Heart left ventricle (tissue), 16 donors: ENCODE measurements at regions not wholly inside any gene's neighbourhood (a gene's known extent, or its start where the extent isn't known, plus 50 kb on each side); places are given as distances from the start of the nearest gene placed in this dataset.

Experiments used
- ATAC-seq, 4 donors: fragments of 200-7000 bp; cut with Tn5 transposase; one replicate each; pipeline ENCODE4 v1.9.1; 2020 to 2022; ENCODE audit warnings: moderate library complexity in 4 of 4, mild to moderate bottlenecking in 3 of 4, moderate number of reproducible peaks in 1 of 4
- DNase-seq, 5 donors: peaks; one replicate each; pipeline ENCODE4 v3.0.0-alpha.2; 2020
- H3K27ac ChIP-seq, 12 donors: fragments of 200-600 bp; sonication (generic) in 4 of 12; one replicate each; pipeline versions ENCODE4 v1.5.0 to v1.8.0; 2016 to 2022; ENCODE audit warnings: mild to moderate bottlenecking in 2 of 12
- H3K27me3 ChIP-seq, 9 donors: fragments of 200-600 bp; sonication (generic) in 2 of 9; one replicate each; pipeline versions ENCODE4 v1.5.1 to v1.8.0; 2016 to 2022; ENCODE audit warnings: mild to moderate bottlenecking in 3 of 9
- H3K36me3 ChIP-seq, 9 donors: fragments of 200-600 bp; sonication (generic) in 2 of 9; one replicate each; pipeline versions ENCODE4 v1.5.0 to v1.8.0; 2018 to 2022; ENCODE audit warnings: mild to moderate bottlenecking in 2 of 9
- H3K4me1 ChIP-seq, 12 donors: fragments of 200-600 bp; sonication (generic) in 4 of 12; one replicate each; pipeline versions ENCODE4 v1.5.0 to v1.8.0; 2016 to 2022; ENCODE audit warnings: mild to moderate bottlenecking in 3 of 12
- H3K4me3 ChIP-seq, 12 donors: fragments of 200-600 bp; sonication (generic) in 4 of 12; one replicate each; pipeline versions ENCODE4 v1.5.0 to v1.8.0; 2017 to 2022; ENCODE audit warnings: mild to moderate bottlenecking in 9 of 12, moderate library complexity in 4 of 12
- H3K9me3 ChIP-seq, 12 donors: fragments of 200-600 bp; sonication (generic) in 4 of 12; one replicate each; pipeline versions ENCODE4 v1.5.0 to v1.8.0; 2016 to 2022; ENCODE audit warnings: mild to moderate bottlenecking in 1 of 12
- POLR2A ChIP-seq, 2 donors: fragments of 450-650 bp; IDR thresholded peaks; one replicate each; pipeline ENCODE4 v1.6.1; 2017; ENCODE audit warnings: antibody characterized with exemption in 2 of 2, mild to moderate bottlenecking in 2 of 2, moderate library complexity in 2 of 2
- WGBS, 4 donors: extraction: QIAGEN DNeasy Blood & Tissue Kit in 2 of 4; methylation state at CpG; one replicate each; pipeline versions ENCODE4 v1.1.5 to v1.1.7; 2013 to 2018; 5-methylcytosine and 5-hydroxymethylcytosine counted together
- intact Hi-C, 10 donors: fragments of 100-400 bp; cut with DNase I; formaldehyde crosslinking; loops; one replicate each; pipeline versions ENCODE4 v1.11.1 to v1.14.2; 2022
- TF ChIP-seq, protein P1 (sequence below), 12 donors: fragments of 200-600 bp; sonication (generic) in 4 of 12; IDR thresholded peaks; one replicate each; pipeline versions ENCODE4 v1.5.0 to v1.8.0; 2018 to 2022; ENCODE audit warnings: antibody characterized with exemption in 12 of 12, mild to moderate bottlenecking in 5 of 12
- donor health status: ischemic (EF 13 %, LVEDD 7.1; RV severe dilation, severe dysfunction).
- donor health status: healthy with polysubstance abuse.
- donor health status: DM: no; HTN: yes; CAD: no.
- donor health status: DM: no; HTN: no; CAD: no.
- donor health status: ischemic (EF 25% LVEDD 6.9; RV normal size, moderate dysfunction).
- donor health status: ischemic (EF 25% LVEDD 5.7; RV mildly dilated, moderate dysfunction).
- donor health status: healthy.
- donor health status: DM: yes; HTN: yes; CAD: no.
- donor health status: ischemic (EF 35%, LVEDD 5.7; RV mildly dilated, moderate dysfunction).
- donor health status: nonischemic (EF 11% LVEDD 7.7; RV severe dilation, severe dysfunction).
- donor health status: DM: yes; HTN: yes; CAD: no.
- donor health status: PGD.
- donor health status: ischemic (EF 29% LVEDD 5.4; RV normal size, mild dysfunction).
- donor health status: nonischemic (EF 23%, LVEDD 6.1; RV moderate dilation, normal function).

GRCh38 chr22:42199025-42199424 is 68.4 kb upstream of the CYP2D6 start:
- intact Hi-C loops, result loop anchor here in 1 of 10 donors (10.0 kb wide), 1 partner anchor 66 kb away; no protein-coding TSS in a partner anchor
- no peak for ATAC-seq

GRCh38 chr22:42198226-42198625 is 67.6 kb upstream of the CYP2D6 start:
- intact Hi-C loops, result loop anchor here in 1 of 10 donors (10.0 kb wide), 1 partner anchor 67 kb away; no protein-coding TSS in a partner anchor
- WGBS, 4 donors, result 63 to 80% (median 70%) methylated on average over 3 of the region's 3 CpGs
- H3K4me3 ChIP-seq, result no peak overlapping the region

More at GRCh38 chr22:42199025-42199424, 68.4 kb upstream of the CYP2D6 start:
- DNase-seq, result no peak
- Histone ChIP-seq H3K27me3 (no peaks in the 10 kb centered on the region), H3K9me3 (no peaks in the 10 kb centered on the region), H3K4me3 (no peak overlapping the region), H3K27ac (no peak overlapping the region), H3K4me1 (peaks cover 0 to 22% (median 0%) of the 10 kb centered on the region in 12 donors), H3K36me3 (peaks cover 0 to 5% (median 0%) of the 10 kb centered on the region in 9 donors)
- 96 to 98% (median 98%) methylated on average over 5 of the region's 5 CpGs for WGBS, 4 donors
- TF ChIP-seq, protein P1, sequence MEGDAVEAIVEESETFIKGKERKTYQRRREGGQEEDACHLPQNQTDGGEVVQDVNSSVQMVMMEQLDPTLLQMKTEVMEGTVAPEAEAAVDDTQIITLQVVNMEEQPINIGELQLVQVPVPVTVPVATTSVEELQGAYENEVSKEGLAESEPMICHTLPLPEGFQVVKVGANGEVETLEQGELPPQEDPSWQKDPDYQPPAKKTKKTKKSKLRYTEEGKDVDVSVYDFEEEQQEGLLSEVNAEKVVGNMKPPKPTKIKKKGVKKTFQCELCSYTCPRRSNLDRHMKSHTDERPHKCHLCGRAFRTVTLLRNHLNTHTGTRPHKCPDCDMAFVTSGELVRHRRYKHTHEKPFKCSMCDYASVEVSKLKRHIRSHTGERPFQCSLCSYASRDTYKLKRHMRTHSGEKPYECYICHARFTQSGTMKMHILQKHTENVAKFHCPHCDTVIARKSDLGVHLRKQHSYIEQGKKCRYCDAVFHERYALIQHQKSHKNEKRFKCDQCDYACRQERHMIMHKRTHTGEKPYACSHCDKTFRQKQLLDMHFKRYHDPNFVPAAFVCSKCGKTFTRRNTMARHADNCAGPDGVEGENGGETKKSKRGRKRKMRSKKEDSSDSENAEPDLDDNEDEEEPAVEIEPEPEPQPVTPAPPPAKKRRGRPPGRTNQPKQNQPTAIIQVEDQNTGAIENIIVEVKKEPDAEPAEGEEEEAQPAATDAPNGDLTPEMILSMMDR (IDR thresholded peaks at IDR 0.05), result no peak
- no peak for TF ChIP-seq POLR2A (IDR thresholded peaks at IDR 0.05)

DNA sequence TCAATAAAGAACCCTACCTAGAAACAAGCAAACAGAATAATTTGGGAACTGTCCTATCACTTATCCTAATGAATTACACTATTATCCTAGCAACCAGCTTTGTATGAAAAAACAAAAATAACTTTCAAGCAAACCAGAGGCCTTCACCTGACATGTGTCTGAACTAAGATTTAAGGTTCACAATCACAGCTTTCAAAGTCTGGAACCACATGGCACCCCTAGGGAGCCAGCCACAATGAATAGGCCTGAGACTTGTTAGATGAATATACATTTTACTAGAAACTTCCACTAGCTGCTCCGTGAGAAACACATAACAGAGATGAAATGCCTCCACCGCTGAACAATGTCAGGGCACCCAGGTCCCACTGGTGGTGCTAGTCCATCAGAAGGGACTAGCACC is 65.8 kb upstream of the CYP2D6 start:
- ATAC-seq, result no peak
- H3K27ac ChIP-seq, result no peak overlapping the region

More at GRCh38 chr22:42198226-42198625, 67.6 kb upstream of the CYP2D6 start:
- H3K27ac ChIP-seq, result no peak overlapping the region
- H3K27me3 ChIP-seq, result no peaks in the 10 kb centered on the region
- peaks cover 0 to 17% (median 0%) of the 10 kb centered on the region in 12 donors for H3K4me1 ChIP-seq
- TF ChIP-seq, protein P1 (IDR thresholded peaks at IDR 0.05), result no peak
- TF ChIP-seq POLR2A (IDR thresholded peaks at IDR 0.05), result no peak
- no peaks in the 10 kb centered on the region for H3K9me3 ChIP-seq
- H3K36me3 ChIP-seq, result peaks cover 0 to 5% (median 0%) of the 10 kb centered on the region in 9 donors
- ATAC-seq (no peak), DNase-seq (no peak)

GRCh38 chr22:42194953-42195352 is 64.3 kb upstream of the CYP2D6 start:
- ATAC-seq, result no peak
- Histone ChIP-seq H3K4me3 (no peak overlapping the region), H3K36me3 (no peaks in the 10 kb centered on the region), H3K9me3 (no peaks in the 10 kb centered on the region), H3K27ac (no peak overlapping the region), H3K4me1 (peaks cover 0 to 13% (median 0%) of the 10 kb centered on the region in 12 donors), H3K27me3 (no peaks in the 10 kb centered on the region)
- no peak for DNase-seq
- intact Hi-C loops, result loop anchor here in 1 of 10 donors (10.0 kb wide), 1 partner anchor 70 kb away; no protein-coding TSS in a partner anchor
- no peak for TF ChIP-seq POLR2A (IDR thresholded peaks at IDR 0.05)
- TF ChIP-seq, protein P1 (IDR thresholded peaks at IDR 0.05), result no peak

More for the DNA sequence above, 65.8 kb upstream of the CYP2D6 start:
- intact Hi-C loops, result loop anchor here in 1 of 10 donors (10.0 kb wide), 1 partner anchor 68 kb away; no protein-coding TSS in a partner anchor
- H3K4me1 ChIP-seq, result peaks cover 0 to 13% (median 0%) of the 10 kb centered on the region in 12 donors
- no peak overlapping the region for H3K4me3 ChIP-seq
- WGBS, 4 donors, result 64 to 98% (median 88%) methylated on average over 2 of the region's 2 CpGs
- no peaks in the 10 kb centered on the region for H3K9me3 ChIP-seq
- no peak for TF ChIP-seq POLR2A (IDR thresholded peaks at IDR 0.05)
- TF ChIP-seq, protein P1 (IDR thresholded peaks at IDR 0.05), result no peak
- H3K27me3 ChIP-seq, result no peaks in the 10 kb centered on the region
- peaks cover 0 to 5% (median 0%) of the 10 kb centered on the region in 9 donors for H3K36me3 ChIP-seq
- no peak for DNase-seq
